ENCODE measurements at regions not wholly inside any gene's neighbourhood (a gene's known extent, or its start where the extent isn't known, plus 50 kb on each side); places are given as distances from the start of the nearest gene placed in this dataset.

DNA sequence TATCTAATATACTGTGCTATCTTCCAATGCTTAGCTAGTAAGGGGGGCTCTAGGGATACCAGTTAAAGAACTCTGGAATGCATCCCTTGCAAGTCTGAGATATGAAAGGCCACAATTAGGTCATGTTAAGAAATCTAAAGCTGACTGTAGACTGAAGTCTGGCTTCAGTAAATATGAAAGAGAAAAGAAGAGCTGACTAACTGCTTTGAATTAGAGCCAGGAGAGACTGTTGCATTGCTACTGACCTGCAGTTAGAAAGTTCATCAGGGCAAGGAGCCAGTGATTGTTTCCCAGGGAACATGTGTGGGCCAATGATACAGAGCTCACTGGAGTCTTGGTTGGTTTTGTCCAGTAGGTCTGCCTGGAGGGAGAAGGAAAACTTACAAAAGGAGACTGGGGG lies 472.1 kb upstream of the TNC start:
- peaks cover 11% of the 10 kb centered on the region for H3K4me1 ChIP-seq (ENCODE audit: insufficient read depth, low read length)
- no peak overlapping the region for H2AFZ ChIP-seq (ENCODE audit: low read depth, low read length)
- H3K4me3 ChIP-seq (ENCODE audit: low read length), result no peak overlapping the region
- H3K9me3 ChIP-seq (ENCODE audit: low read length), result no peaks in the 10 kb centered on the region
- no peaks in the 10 kb centered on the region for H3K27me3 ChIP-seq (ENCODE audit: insufficient read depth, low read length)
- H3K36me3 ChIP-seq (ENCODE audit: insufficient read depth, low read length), result no peaks in the 10 kb centered on the region

DNA sequence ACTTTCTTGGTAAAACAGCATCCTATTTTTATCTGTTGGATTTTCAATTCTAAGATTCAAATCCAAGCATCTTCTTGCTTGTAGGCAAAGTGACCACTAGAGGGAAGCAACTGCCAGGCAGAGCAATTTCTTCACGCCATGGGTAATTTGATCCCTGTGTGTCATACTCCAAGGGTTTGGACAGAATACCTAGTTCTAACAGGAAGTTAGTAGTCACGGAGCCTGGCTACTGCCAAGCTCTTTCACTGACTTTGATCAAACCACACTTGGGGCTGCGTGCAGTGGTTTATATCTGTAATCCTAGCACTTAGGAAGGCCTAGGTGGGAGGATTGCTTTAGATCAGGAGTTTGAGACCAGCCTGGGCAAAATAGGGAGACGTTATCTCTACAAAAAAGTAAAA lies 473.6 kb upstream of the TNC start:
- H3K4me3 ChIP-seq (ENCODE audit: low read length), result no peak overlapping the region

DNA sequence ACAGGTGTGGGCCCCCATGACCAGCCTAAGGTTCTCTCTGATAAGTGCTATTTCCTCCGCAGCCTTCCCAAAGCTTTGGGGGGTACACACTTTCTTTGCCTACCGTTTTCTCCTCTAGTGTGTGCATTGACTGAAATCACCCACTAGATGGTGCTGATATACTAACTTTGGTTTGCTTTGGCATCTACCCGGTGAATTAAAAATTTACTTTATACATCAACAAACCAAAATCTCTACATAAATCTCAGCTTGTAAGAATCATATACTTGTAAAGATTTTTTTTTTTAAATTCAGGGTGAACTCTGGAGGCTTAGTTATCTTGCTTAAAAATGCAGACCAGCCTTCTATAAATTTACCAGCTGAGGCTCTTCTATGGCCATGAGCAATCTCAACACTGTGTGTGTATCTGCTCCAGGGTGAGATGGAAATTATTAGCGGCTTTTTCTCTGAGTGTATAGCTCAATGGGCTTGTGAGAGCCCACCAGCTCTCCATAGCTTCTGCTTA lies 475.7 kb upstream of the TNC start:
- Histone ChIP-seq H3K27me3 (ENCODE audit: insufficient read depth, low read length) (no peaks in the 10 kb centered on the region), H3K4me1 (ENCODE audit: insufficient read depth, low read length) (peaks cover 16% of the 10 kb centered on the region), H3K36me3 (ENCODE audit: insufficient read depth, low read length) (no peaks in the 10 kb centered on the region), H2AFZ (ENCODE audit: low read depth, low read length) (no peak overlapping the region), H3K4me3 (ENCODE audit: low read length) (no peak overlapping the region), H3K9me3 (ENCODE audit: low read length) (no peaks in the 10 kb centered on the region)

More for the DNA sequence above, 473.6 kb upstream of the TNC start:
- Histone ChIP-seq H3K27me3 (ENCODE audit: insufficient read depth, low read length) (no peaks in the 10 kb centered on the region), H3K36me3 (ENCODE audit: insufficient read depth, low read length) (no peaks in the 10 kb centered on the region), H2AFZ (ENCODE audit: low read depth, low read length) (peak overlapping the region; percentile 50), H3K9me3 (ENCODE audit: low read length) (no peaks in the 10 kb centered on the region), H3K4me1 (ENCODE audit: insufficient read depth, low read length) (peaks cover 14% of the 10 kb centered on the region)

DNA sequence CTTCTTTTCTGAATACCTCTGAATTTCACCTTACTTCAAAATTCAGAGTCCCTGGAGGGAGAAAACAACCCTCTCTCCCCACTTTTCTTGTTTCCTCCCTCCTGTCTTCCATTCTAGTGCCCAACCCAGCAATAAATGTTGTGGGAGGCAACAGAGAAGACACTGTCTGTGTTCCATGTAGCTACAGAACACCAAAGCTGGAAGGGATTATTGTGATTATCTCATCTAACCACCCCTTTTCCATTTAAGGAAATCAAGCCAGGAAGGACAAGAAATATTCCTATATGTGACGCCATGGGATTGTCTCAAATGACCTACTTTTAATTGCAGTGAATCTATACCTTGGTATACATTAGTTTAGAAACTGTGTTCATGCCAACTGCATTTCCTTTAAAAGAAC lies 476.6 kb upstream of the TNC start:
- Histone ChIP-seq H3K4me3 (ENCODE audit: low read length) (no peak overlapping the region), H3K27me3 (ENCODE audit: insufficient read depth, low read length) (no peaks in the 10 kb centered on the region), H3K9me3 (ENCODE audit: low read length) (no peaks in the 10 kb centered on the region), H2AFZ (ENCODE audit: low read depth, low read length) (no peak overlapping the region), H3K4me1 (ENCODE audit: insufficient read depth, low read length) (peaks cover 16% of the 10 kb centered on the region), H3K36me3 (ENCODE audit: insufficient read depth, low read length) (no peaks in the 10 kb centered on the region)

DNA sequence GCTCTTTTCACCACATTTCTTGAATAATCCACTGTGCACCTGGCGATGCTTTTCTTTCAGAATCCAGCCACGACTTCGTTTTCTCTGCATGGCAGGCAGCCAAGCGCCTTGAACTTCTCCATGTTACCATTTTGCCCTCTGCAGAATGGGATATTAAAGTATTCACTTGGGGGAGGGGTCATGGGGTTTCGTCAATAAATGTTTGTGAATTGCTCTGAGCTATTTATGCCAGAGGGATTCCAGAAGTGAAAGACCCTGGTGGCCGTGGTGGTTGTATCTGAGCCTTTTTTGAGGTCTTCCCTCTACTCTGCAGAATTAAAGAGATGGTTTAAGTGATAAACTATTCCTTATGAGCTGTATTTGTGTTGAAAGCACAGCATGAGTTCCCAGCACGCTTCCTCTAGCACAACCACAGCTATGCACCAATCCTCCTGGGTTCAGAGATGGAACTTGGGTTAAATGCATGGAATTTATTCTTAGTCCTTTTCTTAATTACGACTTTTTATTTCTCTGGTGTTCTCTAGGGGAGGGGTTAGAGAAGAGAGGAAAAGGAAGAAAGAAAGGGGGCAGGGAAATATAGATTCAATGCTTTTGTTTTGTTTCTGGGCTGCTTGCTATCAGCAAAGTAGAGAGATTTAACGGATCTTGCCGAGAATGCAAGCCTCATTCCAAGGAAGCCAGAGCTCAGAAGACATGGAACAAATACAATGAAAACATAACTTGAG lies 478.2 kb upstream of the TNC start:
- no peaks in the 10 kb centered on the region for H3K36me3 ChIP-seq (ENCODE audit: insufficient read depth, low read length)
- no peaks in the 10 kb centered on the region for H3K27me3 ChIP-seq (ENCODE audit: insufficient read depth, low read length)
- no peak overlapping the region for H3K4me3 ChIP-seq (ENCODE audit: low read length)
- no peaks in the 10 kb centered on the region for H3K9me3 ChIP-seq (ENCODE audit: low read length)
- H2AFZ ChIP-seq (ENCODE audit: low read depth, low read length), result no peak overlapping the region
- H3K4me1 ChIP-seq (ENCODE audit: insufficient read depth, low read length), result peaks cover 9% of the 10 kb centered on the region

DNA sequence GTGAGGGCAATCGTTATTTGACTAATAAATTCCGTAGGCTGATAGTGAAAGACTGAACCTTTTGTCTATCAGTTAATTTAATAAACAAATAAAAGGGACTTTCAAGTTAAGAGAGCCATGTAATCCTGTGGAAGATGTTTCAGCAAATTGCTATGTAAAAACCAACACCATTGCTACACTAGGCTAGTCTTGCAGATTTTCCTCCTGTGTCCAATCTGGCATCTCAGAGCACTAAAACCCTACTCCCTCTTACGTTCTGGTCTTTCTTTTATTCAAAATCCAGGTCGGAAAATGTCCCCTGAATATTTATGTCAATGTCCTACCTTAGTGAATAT lies 478.8 kb upstream of the TNC start:
- Histone ChIP-seq H3K4me3 (ENCODE audit: low read length) (no peak overlapping the region), H3K4me1 (ENCODE audit: insufficient read depth, low read length) (peaks cover 7% of the 10 kb centered on the region)

DNA sequence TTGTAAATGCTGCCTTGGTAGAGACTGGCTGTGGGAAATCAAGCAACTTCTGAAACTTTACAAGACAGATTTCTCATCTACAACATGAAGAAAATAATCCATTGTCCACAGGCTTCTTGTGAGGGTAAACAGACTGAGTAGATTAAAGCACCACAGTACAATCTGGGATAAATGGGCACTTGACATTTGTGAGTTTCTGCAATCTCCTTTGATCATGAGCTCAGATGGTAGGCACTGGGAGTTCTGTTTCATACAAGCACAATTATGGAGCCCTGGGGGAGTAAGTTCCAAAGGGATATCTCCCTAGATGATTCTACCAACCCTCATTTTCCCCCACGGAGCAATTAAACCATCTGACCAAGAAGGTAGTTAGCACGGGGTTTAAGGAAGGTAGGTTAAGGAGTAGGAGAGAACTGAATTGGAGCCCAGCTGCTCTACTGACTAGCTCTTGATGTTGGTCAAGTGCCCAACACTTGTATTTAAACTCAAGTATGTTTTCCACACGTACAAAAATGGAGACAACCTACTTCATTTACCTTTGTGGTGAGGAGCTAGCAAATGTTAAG lies 479.5 kb upstream of the TNC start:
- H3K4me3 ChIP-seq (ENCODE audit: low read length), result no peak overlapping the region

More for the DNA sequence above, 478.8 kb upstream of the TNC start:
- no peaks in the 10 kb centered on the region for H3K36me3 ChIP-seq (ENCODE audit: insufficient read depth, low read length)
- no peaks in the 10 kb centered on the region for H3K27me3 ChIP-seq (ENCODE audit: insufficient read depth, low read length)
- H3K9me3 ChIP-seq (ENCODE audit: low read length), result no peaks in the 10 kb centered on the region
- H2AFZ ChIP-seq (ENCODE audit: low read depth, low read length), result no peak overlapping the region

DNA sequence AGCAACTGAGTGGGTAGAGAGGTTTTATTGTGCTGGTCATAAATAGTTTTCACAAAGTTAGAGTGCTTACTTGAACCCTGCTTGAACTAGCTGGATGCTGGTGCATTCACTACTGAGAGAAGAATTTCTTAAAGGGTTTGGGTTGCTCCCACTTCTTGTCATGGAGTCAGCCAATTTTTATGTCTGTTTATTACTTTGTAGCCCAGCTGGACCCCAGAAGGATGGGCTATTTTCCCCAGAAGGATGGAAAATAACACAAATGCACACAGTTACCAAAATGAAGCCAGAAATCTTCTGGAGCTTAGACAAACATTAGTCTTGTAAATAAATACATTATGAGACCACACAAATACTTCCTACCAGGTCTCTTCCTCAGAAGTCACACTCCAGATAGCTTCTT lies 480.8 kb upstream of the TNC start:
- no peak overlapping the region for H3K4me3 ChIP-seq (ENCODE audit: low read length)
- no peak overlapping the region for H2AFZ ChIP-seq (ENCODE audit: low read depth, low read length)
- peaks cover 5% of the 10 kb centered on the region for H3K4me1 ChIP-seq (ENCODE audit: insufficient read depth, low read length)
- no peaks in the 10 kb centered on the region for H3K9me3 ChIP-seq (ENCODE audit: low read length)
- H3K36me3 ChIP-seq (ENCODE audit: insufficient read depth, low read length), result no peaks in the 10 kb centered on the region
- H3K27me3 ChIP-seq (ENCODE audit: insufficient read depth, low read length), result no peaks in the 10 kb centered on the region

More for the DNA sequence above, 479.5 kb upstream of the TNC start:
- Histone ChIP-seq H3K9me3 (ENCODE audit: low read length) (no peaks in the 10 kb centered on the region), H3K27me3 (ENCODE audit: insufficient read depth, low read length) (no peaks in the 10 kb centered on the region), H3K4me1 (ENCODE audit: insufficient read depth, low read length) (peaks cover 5% of the 10 kb centered on the region), H3K36me3 (ENCODE audit: insufficient read depth, low read length) (no peaks in the 10 kb centered on the region), H2AFZ (ENCODE audit: low read depth, low read length) (no peak overlapping the region)

DNA sequence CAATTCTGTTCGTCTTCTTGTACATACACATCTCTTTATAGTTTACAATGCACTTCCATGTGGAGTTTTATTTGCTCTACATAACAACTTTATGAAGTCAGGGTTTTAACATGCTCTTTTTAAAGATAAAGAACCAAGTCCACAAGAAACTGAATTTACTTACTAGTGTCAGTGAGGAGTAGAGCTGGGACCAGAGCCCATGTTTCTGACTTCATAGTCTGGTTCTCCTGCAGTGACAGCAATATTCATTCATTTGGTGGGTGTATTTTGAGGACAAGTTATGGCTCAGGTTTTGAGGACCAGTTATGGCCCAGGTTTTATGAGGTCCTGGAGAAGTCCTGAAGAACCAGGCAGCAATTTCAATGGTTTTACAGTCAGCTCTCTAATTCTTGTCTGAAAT lies 481.9 kb upstream of the TNC start:
- H3K4me3 ChIP-seq (ENCODE audit: low read length), result no peak overlapping the region
- peaks cover 5% of the 10 kb centered on the region for H3K4me1 ChIP-seq (ENCODE audit: insufficient read depth, low read length)
- no peaks in the 10 kb centered on the region for H3K27me3 ChIP-seq (ENCODE audit: insufficient read depth, low read length)
- H3K9me3 ChIP-seq (ENCODE audit: low read length), result no peaks in the 10 kb centered on the region
- H3K36me3 ChIP-seq (ENCODE audit: insufficient read depth, low read length), result no peaks in the 10 kb centered on the region
- H2AFZ ChIP-seq (ENCODE audit: low read depth, low read length), result no peak overlapping the region

DNA sequence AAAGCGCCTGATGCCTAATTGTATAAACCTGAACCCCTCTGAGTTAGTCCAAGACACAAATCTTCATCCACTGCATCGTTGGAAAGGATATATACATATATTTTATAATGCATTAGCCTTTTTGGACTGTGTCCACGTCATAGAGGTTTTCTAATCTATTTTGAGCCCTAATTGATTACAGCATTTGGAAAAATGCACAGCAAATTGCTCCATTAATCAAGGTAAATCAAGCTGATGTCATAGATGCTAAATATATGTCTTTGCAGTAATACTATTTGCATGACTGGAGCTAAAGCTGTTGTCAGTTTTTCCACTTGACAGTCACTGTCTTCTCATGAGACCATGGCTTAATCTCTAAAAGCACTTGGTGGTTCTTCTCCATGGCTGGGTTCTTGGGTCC lies 483.5 kb upstream of the TNC start:
- Histone ChIP-seq H3K27me3 (ENCODE audit: insufficient read depth, low read length) (no peaks in the 10 kb centered on the region), H3K36me3 (ENCODE audit: insufficient read depth, low read length) (no peaks in the 10 kb centered on the region), H3K4me1 (ENCODE audit: insufficient read depth, low read length) (peaks cover 4% of the 10 kb centered on the region), H3K9me3 (ENCODE audit: low read length) (no peaks in the 10 kb centered on the region), H3K4me3 (ENCODE audit: low read length) (no peak overlapping the region), H2AFZ (ENCODE audit: low read depth, low read length) (no peak overlapping the region)

DNA sequence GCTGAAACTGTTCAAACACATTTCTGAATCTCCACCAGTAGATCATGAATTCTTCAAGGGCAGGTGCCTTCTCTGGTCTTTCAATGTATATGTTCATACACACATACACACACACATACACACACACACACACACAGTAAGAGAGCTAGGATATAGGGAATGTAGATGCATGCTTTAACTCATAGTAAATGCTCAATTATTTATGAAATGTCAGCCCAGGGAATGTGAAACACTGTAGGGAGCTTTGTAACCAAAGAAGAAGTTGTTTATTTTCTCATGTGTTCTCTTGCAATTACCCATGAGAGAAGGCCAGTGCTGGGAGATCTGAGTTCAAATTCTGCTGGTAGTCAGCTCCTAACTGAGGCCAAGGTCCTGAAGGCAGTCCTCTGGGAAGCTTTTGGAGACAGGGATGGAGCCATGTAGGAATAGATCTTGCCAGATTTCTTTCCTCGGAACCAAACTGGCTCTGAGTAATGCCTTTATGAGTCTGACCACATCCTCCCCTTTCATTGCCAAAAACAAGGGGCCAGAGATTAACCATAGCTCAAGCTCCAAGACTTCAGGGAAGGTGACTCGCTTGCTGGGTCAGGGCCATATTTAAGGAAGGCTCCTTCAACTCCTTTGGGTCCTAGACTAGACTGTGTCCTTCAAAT lies 487.0 kb upstream of the TNC start:
- no peaks in the 10 kb centered on the region for H3K36me3 ChIP-seq (ENCODE audit: insufficient read depth, low read length)
- H3K27me3 ChIP-seq (ENCODE audit: insufficient read depth, low read length), result no peaks in the 10 kb centered on the region
- H3K9me3 ChIP-seq (ENCODE audit: low read length), result no peaks in the 10 kb centered on the region
- H2AFZ ChIP-seq (ENCODE audit: low read depth, low read length), result no peak overlapping the region
- H3K4me1 ChIP-seq (ENCODE audit: insufficient read depth, low read length), result no peaks in the 10 kb centered on the region
- no peak overlapping the region for H3K4me3 ChIP-seq (ENCODE audit: low read length)

DNA sequence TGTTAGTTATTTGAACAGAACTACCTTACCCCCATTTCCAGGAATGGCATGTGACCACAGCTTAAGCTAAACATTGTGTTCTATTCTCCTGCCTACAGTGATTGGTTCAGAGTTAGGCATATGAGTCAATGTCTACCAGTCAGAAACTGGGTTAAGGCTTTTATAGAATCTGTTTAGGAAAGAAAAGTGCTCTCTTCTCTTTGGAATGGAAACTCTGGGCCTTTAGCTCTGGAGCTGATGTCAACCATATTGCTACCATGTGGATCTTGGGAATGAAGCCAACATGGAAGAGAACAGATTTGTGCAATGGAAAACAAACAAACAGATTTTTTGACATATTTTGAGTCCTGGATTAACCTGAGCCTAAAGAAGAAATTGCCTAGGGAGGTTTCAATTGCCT lies 488.9 kb upstream of the TNC start:
- H3K27me3 ChIP-seq (ENCODE audit: insufficient read depth, low read length), result no peaks in the 10 kb centered on the region
- H3K4me1 ChIP-seq (ENCODE audit: insufficient read depth, low read length), result no peaks in the 10 kb centered on the region
- no peak overlapping the region for H3K4me3 ChIP-seq (ENCODE audit: low read length)
- H2AFZ ChIP-seq (ENCODE audit: low read depth, low read length), result no peak overlapping the region
- no peaks in the 10 kb centered on the region for H3K9me3 ChIP-seq (ENCODE audit: low read length)
- H3K36me3 ChIP-seq (ENCODE audit: insufficient read depth, low read length), result no peaks in the 10 kb centered on the region

DNA sequence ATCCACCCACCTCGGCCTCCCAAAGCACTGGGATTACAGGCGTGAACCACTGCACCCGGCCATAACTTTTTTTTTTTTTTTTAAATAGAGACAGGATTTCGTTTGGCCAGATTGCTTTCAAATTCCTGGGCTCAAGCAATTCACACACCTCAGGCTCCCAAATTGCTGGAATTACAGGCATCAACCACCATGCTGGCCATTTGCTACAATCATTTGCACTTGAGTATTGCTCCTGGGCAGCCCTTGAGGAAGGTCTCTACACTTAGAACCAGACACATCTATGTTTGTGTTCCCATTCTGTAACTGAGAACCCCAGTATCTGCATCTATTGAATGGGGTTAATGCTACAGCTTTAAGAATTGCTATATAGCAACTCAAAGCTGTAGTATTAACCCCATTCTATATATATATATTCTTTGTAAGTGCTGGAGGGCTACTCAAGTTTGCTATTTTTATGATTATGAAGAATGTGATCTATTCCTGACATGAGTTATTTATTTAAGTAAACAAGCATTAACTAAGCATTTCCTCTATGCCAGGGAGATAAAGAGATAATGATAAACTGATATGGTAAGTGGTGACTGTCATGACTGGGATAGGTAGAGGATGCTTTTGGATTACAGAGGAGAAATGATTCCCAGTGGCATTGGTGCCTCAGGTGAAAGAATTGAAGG lies 496.5 kb upstream of the TNC start:
- Histone ChIP-seq H3K36me3 (ENCODE audit: insufficient read depth, low read length) (no peaks in the 10 kb centered on the region), H3K4me3 (ENCODE audit: low read length) (no peak overlapping the region), H3K27me3 (ENCODE audit: insufficient read depth, low read length) (no peaks in the 10 kb centered on the region), H2AFZ (ENCODE audit: low read depth, low read length) (no peak overlapping the region), H3K4me1 (ENCODE audit: insufficient read depth, low read length) (no peaks in the 10 kb centered on the region), H3K9me3 (ENCODE audit: low read length) (no peaks in the 10 kb centered on the region)

Measured in neuron (in vitro differentiated cells).